GM18873 (cell line): ENCODE measurements at regions not wholly inside any gene's neighbourhood (a gene's known extent, or its start where the extent isn't known, plus 50 kb on each side); places are given as distances from the start of the nearest gene placed in this dataset.
"Not testable (repeated sequence)": the region's sequence is repeated elsewhere in the genome, so short reads cannot be mapped to it uniquely, and the experiment has no call there.

Experiments
- ATAC-seq: cut with Tn5 transposase; IDR thresholded peaks from one replicate; pipeline ENCODE4 v1.9.1; 2021; ENCODE audit warnings: mild to moderate bottlenecking, moderate library complexity, moderate number of reproducible peaks; ENCODE audit not compliant: unreplicated experiment, low FRiP score

DNA sequence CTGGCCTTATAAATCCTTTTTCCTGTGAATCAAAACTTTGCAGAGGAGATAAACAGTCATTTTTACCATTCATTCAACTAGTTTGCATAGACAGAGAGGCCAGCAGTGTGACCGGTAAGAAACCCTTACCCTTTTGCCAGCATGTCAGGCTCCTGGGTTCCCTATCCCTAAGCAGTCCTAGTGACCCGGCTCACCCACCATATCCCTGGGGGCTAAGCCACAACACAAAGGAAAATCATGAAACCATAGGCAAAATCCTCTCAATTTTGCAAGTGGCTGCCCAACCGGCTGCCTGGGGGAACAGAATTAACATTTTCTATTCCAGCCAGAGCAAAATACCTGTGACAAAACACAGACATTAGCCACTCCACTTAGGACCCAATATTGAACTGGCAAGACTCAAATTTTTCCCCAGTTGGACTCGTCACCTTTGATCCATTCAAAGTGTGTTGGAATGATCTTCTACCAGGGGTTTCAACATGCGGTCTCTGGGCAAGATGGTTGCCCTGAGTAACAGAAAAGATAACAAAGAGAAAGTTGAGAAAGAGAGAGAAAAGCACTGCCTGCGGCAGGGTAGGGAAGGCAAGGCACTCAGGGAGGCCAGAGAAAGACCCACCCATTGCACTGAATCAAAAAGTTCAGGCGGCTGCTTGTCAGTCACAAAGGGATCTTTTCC is 174.8 kb upstream of the NAMPT start:
- no peak for ATAC-seq

GRCh38 chr7:106457678-106458077 is 172.9 kb upstream of the NAMPT start:
- ATAC-seq, result no peak

DNA sequence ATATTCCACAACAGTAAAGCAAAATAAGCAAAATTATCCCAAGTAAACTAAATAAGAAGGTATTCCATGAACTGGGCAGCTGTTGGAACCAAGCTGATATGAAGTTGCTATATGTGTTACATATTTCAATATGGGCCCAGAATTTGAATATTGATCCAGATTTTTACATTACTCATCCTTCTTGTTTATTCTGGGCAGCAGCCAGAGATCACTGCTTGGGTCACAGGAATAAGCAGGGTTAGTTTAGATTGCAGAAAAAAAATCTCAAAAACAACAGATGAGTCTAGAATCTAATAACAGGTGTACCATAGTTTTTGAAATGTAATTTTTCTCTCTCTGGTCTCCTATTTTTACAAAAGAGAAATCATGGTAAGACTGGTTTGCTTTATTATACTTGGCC is 171.5 kb upstream of the NAMPT start:
- ATAC-seq, result no peak

GRCh38 chr7:106452031-106452851 is 167.5 kb upstream of the NAMPT start:
- ATAC-seq, result no peak

DNA sequence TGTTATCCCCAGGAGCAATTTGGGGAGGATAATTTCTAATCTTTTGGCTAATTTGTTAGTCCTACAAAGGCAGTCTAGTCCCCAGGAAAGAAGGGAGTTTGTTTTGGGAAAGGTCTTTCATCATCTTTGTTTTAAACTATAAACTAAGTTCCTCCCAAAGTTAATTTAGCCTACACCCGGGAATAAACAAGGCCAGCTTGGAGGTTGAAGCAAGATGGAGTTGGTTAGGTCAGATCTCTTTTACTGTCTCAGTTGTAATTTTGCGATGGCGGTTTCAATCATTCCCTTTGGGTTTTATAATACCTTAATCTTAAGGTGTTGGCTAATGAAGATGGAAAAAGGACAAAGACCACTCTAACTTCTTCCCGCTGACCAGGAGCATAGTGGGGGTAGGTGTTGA is 166.4 kb upstream of the NAMPT start:
- no peak for ATAC-seq

GRCh38 chr7:106450716-106451115 is 165.9 kb upstream of the NAMPT start:
- ATAC-seq, result no peak

GRCh38 chr7:106448992-106449859 is 164.4 kb upstream of the NAMPT start:
- no peak for ATAC-seq

DNA sequence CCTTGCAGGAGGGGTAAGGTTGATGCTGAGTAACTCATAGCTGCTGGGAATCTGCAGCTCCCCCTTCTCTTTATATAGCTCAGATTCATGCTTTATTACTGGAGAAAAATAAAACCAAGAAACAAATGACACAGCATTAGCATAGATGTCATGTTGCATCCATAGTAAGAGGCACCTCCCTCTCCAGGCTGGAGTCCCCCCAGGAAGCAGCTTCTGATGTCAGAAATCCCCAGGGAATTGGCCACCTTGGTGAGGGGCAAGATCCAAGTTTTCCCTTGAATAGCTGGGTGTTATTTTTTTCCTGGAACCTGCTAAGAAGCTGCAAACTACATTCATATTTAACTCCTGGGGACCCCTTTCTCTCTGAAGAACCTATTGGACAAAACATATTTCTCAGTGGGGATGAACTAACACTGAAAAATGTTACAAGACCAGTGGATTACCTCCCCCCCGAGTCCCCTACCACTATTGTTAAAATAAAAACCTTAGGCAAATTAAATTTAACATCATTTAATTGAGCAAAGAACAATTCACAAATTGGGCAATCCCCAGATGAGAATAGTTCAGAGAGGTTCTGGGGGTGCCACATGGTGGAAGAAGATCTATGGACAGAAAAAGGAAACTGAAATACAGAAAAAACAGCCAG is 163.7 kb upstream of the NAMPT start:
- no peak for ATAC-seq

- no peak for ATAC-seq
These were observed 162.6 kb upstream of the NAMPT start for GRCh38 chr7:106447318-106447847.

DNA sequence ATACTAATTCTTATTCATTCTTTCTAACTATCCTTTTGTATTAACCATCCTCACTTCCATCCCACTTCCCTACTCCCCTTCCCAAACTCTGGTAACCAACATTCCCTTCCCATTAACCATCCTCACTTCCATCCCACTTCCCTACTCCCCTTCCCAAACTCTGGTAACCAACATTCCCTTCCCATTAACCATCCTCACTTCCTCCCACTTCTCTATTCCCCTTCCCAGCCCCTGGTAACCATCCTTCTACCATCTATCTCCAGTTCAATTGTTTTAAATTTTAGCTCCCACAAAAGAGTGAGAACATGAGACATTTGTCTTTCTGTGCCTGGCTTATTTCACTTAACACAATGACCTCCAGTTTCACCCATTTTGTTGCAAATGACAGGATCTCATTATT is 160.6 kb upstream of the NAMPT start:
- not testable (repeated sequence) for ATAC-seq

GRCh38 chr7:106444068-106444655 is 159.4 kb upstream of the NAMPT start:
- no peak for ATAC-seq

- no peak for ATAC-seq
These were observed 158.4 kb upstream of the NAMPT start for GRCh38 chr7:106443156-106443555.

- no peak for ATAC-seq
These were observed 157.7 kb upstream of the NAMPT start for GRCh38 chr7:106442476-106442875.

GRCh38 chr7:106441343-106441742 is 156.6 kb upstream of the NAMPT start:
- ATAC-seq, result not testable (repeated sequence)

DNA sequence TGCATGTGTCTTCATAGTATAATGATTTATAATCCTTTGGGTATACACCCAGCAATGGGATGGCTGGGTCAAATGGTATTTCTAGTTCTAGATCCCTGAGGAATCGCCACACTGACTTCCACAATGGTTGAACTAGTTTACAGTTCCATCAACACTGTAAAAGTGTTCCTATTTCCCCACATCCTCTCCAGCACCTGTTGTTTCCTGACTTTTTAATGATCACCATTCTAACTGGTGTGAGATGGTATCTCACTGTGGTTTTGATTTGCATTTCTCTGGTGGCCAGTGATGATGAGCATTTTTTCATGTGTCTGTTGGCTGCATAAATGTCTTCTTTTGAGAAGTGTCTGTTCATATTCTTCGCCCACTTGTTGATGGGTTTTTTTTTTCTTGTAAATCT is 152.2 kb upstream of the NAMPT start:
- not testable (repeated sequence) for ATAC-seq

GRCh38 chr7:106433377-106433776 is 148.6 kb upstream of the NAMPT start:
- no peak for ATAC-seq

GRCh38 chr7:106430535-106431455 is 146.0 kb upstream of the NAMPT start:
- no peak for ATAC-seq

DNA sequence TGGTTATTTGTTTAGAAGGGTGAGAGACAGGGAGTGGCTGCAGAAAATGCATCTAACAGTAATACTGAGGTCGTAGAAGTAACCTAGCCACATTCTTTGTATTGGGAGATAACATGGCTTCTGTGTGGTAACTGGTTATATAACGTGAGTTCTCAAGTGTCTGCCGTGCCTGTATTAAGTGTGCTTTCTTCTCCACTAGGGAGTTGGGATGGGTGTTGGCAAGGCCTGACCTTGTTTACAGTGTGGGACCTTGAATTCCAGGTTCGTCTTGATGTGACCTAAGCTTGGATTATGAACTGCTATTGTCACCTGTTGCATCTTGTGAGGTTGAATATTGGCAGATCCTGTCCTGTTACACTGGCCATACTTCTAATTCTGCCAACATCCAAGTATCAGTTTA is 145.3 kb upstream of the NAMPT start:
- ATAC-seq, result no peak

- ATAC-seq, result no peak
These were observed 142.0 kb upstream of the NAMPT start for GRCh38 chr7:106426803-106427202.
